Sigmoid colon (tissue), 4 donors: ENCODE measurements at regions not wholly inside any gene's neighbourhood (a gene's known extent, or its start where the extent isn't known, plus 50 kb on each side); places are given as distances from the start of the nearest gene placed in this dataset.

Experiments
- CTCF ChIP-seq, 4 experiments: fragments of 450-650 bp in 3 of 4; fragments of 200-600 bp in 1 of 4; IDR thresholded peaks; one replicate each; pipeline ENCODE4 v1.5.1; 2016 to 2019; ENCODE audit warnings: antibody characterized with exemption in 4 of 4, mild to moderate bottlenecking in 3 of 4, moderate library complexity in 2 of 4
- EP300 ChIP-seq, 4 donors: sonication (generic); formaldehyde crosslinking; IDR thresholded peaks; one replicate each; pipeline ENCODE4 v1.6.1; 2017; ENCODE audit warnings: antibody characterized with exemption in 4 of 4
- POLR2A ChIP-seq, 2 donors: fragments of 450-650 bp; IDR thresholded peaks; one replicate each; pipeline ENCODE4 v1.6.1; 2016; ENCODE audit warnings: antibody characterized with exemption in 2 of 2, mild to moderate bottlenecking in 2 of 2, moderate library complexity in 2 of 2
- POLR2AphosphoS5 ChIP-seq, 4 donors: sonication (generic); formaldehyde crosslinking; IDR thresholded peaks; one replicate each; pipeline ENCODE4 v1.6.1; 2017; ENCODE audit warnings: antibody characterized with exemption in 4 of 4

- TF ChIP-seq CTCF (IDR thresholded peaks at IDR 0.05) (no peak), POLR2AphosphoS5 (IDR thresholded peaks at IDR 0.05) (no peak), EP300 (IDR thresholded peaks at IDR 0.05) (no peak), POLR2A (IDR thresholded peaks at IDR 0.05) (no peak)
These were observed 227.8 kb downstream of the NSG2 start for GRCh38 chr5:174273325-174273724.
